HTR-8/SVneo (cell line): ENCODE measurements at regions not wholly inside any gene's neighbourhood (a gene's known extent, or its start where the extent isn't known, plus 50 kb on each side); places are given as distances from the start of the nearest gene placed in this dataset.

ENCODE experiments used
- DNase-seq: peaks from one replicate; pipeline ENCODE4 v3.0.0; 2011; ENCODE audit warnings: low spot score, mixed read lengths; ENCODE audit not compliant: insufficient read length
- FAIRE-seq: peaks from 2 replicates; lab custom pipeline; 2011; peaks lifted over from hg19 to GRCh38; lab: Jason Lieb, UNC

DNA sequence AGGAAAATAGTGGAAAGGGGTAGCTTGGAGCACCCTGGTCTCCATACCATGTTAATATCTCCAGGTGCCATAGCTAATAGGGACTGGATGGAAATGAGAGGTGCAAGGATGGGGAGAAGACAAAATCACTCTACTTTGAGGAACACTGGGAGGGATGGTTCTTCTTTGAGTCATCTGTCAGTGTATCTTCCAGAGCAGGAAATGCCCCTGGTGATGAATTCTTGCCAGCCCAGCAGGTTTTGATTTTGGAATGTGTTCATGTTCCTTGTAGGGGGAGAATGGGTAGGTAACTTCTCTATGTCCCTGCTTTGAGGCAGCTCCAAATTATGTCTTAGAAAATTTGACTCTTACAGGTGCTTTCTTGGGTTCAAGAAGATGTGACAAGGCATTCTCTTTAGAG, 177.0 kb upstream of the GLI3 start:
- FAIRE-seq, result no peak
- DNase-seq, result no peak

DNA sequence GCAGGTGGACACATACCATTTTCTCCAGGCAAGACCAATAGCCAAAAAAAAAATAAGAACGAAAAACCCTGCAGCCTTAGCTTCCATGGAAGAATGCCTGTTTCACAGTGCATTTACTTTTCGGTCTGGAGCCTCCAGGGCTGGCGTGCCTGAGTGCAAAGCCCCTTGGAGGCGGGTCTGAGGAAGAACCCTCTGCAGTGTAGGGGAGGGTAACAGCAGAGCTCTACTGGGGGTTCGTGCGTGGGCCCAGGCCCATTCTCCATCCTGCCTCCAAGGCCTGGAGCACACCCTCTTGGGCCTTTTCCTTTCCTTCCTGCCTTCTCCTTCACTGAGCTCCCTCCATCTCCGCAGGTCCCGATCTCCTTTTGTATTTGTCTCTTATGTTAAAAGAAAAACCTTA, 172.3 kb upstream of the GLI3 start:
- no peak for FAIRE-seq
- DNase-seq, result no peak

DNA sequence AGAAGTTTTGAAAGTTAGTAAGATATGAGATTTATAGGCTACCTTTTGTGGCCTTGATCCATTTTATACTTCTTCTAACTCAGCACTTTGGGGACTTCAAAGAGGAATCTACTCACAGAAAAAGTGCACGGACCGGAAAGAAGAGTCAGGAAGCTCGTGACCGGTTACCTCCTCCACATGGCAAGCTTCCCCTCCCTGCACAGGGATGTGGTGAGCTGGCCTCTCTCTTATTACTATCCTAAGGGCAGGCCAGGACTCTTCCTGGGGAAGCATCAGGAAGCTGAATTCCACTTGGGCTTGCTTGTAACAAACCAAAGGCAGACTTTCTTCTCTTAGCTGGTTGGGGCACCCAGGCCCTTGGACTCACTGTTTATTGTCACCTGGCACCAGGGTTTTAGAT, 170.8 kb upstream of the GLI3 start:
- DNase-seq, result no peak
- no peak for FAIRE-seq

DNA sequence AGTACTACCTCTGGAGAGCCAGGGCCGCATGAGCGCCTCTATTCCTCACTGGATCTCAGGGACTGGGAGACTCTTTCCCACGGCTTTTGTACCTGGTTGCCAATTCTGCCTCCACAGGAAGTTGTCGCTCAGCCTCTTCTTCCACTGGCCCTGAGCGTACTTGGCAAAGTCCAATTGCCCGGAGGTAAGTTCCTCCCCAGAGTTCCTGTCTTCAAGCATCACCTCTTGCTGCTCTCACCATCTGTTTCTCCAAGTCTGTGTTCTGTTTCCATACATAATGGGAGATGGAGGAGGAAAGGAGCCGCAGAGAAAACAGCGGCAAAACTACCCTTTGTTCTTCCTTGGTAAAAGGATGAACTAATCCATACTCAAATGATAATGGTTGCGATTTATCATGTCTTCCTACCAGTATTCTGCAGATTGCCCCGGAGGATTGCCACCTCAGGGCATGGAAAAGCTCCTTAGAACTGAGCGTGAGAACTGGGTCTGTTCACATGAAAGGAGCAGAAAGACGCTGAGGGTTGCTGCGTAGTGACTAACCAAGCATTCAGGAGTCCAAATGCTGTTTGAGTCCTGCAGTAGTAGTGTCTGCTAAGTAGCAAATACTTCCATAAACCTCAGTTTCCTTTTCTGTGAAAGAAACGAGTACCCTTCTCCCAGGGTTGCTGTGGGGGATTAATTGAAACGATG, 170.2 kb upstream of the GLI3 start:
- DNase-seq (no peak), FAIRE-seq (no peak)

- DNase-seq, result no peak
- no peak for FAIRE-seq
Measured at GRCh38 chr7:42406358-42406757, 169.3 kb upstream of the GLI3 start.

GRCh38 chr7:42405782-42406181, 168.8 kb upstream of the GLI3 start:
- no peak for FAIRE-seq

DNA sequence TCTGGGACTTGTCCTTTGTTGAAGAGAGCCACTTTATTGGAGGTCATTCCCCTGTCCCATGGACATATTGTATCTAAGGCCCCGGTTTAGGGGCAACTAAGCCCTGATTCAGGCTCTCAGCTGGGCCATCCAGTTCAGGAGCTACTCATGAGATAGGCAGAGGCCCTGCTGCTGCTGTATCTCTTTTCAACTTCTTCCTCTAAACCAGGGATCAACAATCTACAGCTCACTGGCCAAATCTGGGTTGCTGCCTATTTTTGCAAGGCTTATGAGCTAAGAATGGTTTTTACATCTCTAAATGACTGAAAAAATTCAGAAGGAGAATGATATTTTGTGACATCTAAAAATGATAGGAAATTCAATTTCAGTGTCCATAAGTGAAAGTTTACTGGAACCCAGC, 166.8 kb upstream of the GLI3 start:
- no peak for DNase-seq
- FAIRE-seq, result no peak

More at GRCh38 chr7:42405782-42406181, 168.8 kb upstream of the GLI3 start:
- DNase-seq, result no peak

DNA sequence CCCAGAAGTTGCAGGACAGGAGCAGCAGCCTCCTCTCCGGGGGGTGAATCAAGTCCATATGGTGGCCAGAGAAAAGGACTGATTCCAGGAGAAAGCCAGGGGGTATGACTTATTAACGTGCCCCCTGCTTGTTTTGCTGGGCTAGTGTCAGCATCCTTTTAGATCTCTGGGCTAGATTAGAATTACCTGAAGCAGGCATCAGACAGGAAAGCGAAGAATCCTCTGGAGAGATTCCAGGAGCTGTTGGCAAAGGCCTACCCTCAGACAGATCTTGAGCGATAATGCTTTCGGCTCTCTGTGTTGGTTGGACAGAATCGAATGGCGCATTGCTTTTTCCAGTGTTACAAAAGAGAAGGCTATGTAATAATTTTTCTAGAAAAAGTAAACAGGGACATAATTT, 164.0 kb upstream of the GLI3 start:
- FAIRE-seq (no peak), DNase-seq (no peak)

GRCh38 chr7:42400211-42400772, 163.3 kb upstream of the GLI3 start:
- FAIRE-seq (no peak), DNase-seq (no peak)

DNA sequence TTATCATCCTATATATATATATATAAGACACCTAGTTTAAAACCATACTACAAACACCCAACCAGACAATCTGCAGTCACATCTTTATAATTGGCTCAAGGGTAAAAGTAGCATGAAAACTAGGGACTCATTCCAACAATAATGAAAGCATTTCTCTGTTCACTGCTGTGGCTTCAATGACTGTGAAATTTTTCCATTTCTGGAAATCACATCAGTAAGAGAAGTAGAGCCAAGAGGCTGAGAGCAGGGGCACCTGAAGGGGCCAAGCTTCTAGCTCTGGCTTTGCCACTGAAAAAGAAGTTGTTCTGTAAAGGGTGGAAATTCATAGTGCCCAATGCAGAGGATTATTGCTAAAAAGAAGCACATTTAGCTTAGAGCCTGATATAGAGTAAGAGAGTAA, 158.6 kb upstream of the GLI3 start:
- no peak for DNase-seq

DNA sequence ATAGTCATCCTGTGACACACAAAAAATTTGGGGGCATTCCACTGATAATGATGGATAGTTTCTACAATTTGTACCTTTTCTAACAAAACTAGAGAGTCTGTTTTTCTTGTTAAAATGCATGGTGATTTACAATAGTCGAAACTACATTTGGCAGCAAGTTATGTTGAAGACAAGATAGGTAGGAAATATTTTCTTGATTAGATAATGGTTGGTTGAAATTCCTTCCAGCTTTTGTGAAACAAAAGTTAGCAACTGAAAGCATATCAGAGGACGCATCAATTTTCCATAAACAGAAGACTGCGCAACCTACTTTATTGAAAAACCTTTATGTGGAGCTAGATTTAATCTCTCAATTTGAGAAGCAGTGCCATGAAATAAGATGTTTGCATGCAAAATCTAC, 155.8 kb upstream of the GLI3 start:
- no peak for DNase-seq
- no peak for FAIRE-seq

More for the DNA sequence above, 158.6 kb upstream of the GLI3 start:
- FAIRE-seq, result no peak

GRCh38 chr7:42389697-42390096, 152.7 kb upstream of the GLI3 start:
- no peak for FAIRE-seq
- DNase-seq, result no peak

DNA sequence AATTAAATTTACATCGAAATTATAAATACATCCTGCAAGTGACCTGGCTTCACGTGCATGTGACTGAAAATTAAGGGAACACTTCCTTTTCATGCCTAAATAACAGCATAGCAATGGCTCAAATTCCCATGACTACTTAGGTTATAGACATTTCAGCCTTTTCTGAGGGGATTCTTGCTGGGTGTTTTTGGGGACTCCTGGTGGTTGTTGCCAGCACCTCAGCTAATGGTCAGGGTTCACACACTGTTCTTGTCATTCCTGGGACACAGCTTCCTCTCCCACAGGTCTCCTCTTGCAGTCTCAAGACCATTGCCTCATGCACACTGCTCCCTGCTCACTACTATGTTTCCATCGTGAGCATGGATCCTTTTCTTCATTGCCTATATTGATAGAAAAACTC, 148.9 kb upstream of the GLI3 start:
- no peak for DNase-seq
- FAIRE-seq, result no peak

DNA sequence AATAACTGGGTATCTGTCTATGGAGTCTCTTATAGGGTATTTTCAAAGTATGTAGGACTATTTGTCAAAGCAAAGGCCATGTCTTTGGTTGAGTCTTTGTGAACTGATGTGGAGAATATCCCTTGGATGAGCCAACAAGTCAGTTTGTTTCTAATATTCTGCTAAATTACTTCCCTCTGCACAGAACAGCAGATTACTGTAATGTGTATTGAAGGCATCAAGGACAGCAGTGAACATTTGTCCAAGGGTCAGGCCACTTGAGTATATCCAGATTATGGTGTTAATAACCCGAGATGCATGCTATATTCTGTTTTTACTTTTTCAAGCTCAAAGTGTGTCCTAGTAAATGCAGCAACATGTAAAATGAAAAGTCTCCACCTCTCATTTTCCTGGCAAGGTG, 144.2 kb upstream of the GLI3 start:
- no peak for FAIRE-seq
- no peak for DNase-seq

- FAIRE-seq, result no peak
Measured at GRCh38 chr7:42380401-42380800, 143.4 kb upstream of the GLI3 start.

DNA sequence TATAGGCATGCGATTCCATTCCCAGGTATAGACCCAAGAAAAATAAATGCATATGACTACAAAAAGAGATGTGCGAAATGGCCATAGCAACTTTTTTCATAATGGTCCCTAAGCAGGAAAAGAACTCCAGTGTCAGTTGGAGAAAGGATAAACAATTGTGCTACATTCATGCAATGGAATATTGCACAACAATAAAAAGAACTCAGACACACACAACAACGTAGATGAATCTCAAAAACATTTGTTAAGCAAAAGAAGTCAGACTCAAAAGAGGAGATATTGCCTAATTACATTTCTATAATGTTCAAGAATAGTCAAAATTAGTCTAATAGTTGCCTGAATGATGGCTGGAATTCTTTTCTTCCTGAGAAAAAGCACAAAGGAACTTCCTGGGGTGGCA, 141.1 kb upstream of the GLI3 start:
- DNase-seq, result no peak
- FAIRE-seq, result no peak

More at GRCh38 chr7:42380401-42380800, 143.4 kb upstream of the GLI3 start:
- no peak for DNase-seq

- DNase-seq, result no peak
- FAIRE-seq, result no peak
Measured at GRCh38 chr7:42373285-42373684, 136.3 kb upstream of the GLI3 start.

DNA sequence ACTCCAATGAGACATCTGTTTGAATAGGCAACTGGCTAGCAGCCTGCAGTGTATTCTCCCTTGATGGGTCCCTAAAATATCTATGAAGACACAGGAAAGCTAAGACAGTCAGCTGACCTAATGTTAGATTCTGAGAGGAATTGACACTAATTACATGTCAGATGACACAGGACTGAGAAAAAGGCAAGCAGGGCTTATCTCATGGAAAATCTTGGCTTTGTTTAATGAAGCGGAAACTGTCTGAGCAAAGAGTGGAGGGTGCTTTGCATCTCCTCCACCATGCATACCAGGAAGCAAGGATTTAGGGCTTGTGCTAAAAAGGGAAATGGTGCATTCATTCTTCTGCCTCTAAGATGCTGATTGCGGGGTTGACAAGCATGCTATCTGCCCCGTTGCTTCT, 135.5 kb upstream of the GLI3 start:
- no peak for DNase-seq
- no peak for FAIRE-seq

DNA sequence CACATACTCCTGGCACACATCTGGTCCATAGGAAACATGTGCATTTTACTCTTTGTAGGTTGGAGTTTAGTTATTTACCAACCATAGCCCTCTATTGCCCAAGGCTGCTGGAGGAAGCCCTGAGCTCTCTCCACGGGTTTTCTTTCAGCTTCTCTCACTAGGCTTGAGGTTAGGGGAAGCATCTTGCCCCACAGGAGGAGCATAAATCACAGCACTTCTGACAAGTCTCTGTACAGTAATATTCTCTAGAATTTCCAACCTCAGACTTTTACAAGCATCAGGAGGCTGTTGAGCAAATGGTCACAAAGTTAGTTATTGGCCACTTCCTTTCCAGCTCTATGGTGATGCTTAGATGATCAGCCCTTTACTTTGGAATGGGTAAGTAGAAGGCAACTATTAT, 122.9 kb upstream of the GLI3 start:
- DNase-seq, result no peak
- FAIRE-seq, result no peak

DNA sequence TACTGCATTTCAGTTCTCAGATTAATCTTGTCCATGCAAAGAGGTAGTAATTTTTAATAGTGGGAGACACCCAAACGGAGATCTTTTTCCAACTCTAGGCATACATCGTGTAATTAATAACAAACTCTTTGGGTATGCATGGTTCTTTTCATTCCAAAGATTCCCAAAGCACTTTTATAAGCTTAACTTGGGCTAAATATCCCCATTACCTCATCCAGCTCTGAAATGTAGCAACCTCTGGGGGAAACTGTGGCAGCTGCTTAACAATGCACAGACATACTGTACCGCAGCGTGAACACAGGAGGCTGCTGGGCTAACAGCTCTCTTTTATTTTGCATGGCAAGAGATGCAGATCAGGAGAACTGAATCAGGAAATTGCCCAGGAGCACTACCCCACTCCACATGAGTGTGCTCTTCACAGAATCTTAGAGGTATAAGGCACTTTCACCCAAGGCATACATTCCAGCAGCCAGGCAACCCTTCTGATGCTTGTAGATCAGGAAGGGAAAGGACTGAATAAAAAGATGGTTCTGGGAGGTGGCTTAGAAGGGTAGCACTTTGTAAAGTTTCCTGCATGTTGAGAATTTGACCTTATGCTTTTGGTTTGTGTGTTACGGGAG, 114.4 kb upstream of the GLI3 start:
- FAIRE-seq, result no peak
- no peak for DNase-seq

GRCh38 chr7:42350801-42351200, 113.8 kb upstream of the GLI3 start:
- FAIRE-seq (no peak), DNase-seq (no peak)

- FAIRE-seq, result no peak
- no peak for DNase-seq
Measured at GRCh38 chr7:42348631-42349030, 111.6 kb upstream of the GLI3 start.
